ENCODE measurements at regions not wholly inside any gene's neighbourhood (a gene's known extent, or its start where the extent isn't known, plus 50 kb on each side); places are given as distances from the start of the nearest gene placed in this dataset.

DNA sequence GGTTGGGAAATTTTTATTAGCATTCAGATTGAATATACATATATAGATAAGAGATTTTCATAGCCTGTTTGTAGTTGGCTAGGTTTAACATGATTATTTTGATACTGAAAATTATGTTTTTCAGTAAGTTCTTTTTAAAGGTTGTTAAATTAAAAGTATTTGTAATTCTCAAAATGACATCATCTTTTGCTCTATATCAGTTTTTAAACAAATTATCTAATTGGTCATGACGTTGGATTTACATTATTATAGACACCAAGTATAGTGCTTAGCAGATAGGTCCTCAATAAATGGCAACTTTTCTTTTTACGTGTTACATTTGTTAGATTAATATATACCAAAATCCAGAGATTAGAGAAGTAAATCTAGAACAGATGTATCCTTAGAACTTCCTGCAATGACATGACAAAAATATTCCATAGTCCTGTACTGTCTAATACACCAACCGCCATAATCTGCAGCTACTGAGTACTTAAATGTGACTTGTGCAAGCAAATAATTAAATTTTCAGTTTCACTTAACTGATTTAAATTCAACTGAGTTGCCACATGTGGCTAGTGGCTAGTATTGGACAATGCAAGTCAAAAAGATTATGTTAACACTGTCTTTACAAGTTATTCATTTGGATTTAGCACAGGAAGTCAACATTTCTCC is 1613.1 kb upstream of the TENM3 start:
- FAIRE-seq: no peak

DNA sequence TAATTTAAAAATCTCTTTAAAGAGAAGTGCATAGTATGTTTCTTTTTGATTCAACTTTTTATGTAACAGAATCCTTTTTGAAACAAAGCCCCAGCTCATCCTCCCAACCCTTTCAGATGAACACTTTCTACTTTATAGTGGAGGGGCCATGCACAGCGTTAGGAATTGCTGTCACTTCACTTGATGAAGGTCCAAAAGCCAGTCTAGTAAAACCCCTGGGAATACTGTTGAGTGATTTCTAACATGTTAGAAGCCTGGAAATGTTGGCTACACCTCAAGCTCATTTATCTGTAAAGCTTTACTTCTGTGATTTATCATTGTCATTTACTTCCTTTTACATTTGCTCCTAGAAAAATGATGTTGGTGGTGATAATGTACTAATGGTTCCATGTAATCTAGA is 1608.9 kb upstream of the TENM3 start:
- no peak for FAIRE-seq

DNA sequence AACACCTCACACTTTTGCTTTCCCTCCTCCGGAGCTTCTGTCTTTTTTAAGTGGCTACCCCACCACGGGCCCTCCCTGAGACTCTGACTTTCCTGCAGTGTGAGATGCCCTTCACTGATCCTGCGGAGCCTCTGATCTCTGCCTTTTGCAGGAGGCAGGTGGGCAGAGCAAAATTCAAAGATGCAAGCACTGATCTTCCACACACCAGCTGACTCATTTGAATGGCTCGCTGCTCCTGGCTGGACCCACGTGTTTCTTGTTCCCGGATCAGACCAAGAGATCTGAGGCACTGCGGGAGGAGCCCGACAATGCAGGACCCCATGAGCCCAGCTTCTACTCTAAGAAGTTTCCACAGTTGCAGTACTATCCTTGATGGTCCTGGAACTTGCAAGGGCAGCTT is 1607.9 kb upstream of the TENM3 start:
- FAIRE-seq: no peak

DNA sequence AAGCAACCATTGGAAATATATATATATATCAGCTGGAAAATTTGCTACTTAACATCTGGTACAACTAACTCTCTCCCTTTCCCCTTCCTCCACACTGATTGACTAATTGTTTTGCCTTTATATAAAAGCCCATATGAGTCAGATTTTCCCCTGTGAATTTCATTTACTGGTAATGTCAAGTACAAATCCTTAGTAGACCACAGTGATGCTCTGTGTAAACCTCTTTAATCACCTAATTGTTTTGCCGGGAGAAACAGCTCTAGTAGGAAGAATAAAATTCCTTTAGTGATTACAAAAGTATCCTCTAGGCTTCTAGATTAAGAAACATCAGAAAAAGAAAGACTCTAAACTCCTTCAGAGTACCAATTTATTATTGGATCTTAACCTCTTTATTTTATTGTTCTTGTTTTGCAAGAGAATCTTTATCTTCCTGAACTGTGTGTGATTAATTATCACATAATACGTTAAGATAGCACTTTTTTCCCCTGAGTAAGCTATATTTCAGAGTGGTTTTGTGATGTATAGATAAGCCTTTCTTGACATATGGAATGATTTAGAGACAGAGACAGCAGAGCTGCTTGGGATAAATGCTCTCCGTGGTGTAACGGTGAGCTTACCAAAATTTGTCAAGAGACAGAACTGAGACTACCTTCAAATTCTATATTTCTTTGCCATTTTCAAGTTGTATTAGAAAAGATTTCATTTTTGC is 1606.4 kb upstream of the TENM3 start:
- FAIRE-seq: no peak

DNA sequence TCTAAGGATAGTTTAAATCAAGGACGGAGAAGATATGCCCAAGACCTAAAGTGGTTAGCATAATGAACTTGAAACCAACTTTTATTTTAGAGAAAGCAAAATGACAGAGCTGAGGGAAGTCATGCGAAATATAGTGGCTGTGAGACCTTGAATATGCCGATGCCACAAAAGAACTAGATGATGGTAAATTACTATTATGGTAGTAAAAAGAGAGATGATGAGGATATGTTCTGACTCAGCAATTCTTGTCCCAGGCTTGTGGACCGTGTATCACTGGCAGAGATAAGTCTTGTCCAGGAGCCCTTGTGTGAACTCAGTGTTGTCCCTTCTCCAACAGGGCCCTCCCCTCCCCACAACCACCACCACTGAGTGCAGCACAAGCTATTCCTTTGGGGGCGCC is 1605.6 kb upstream of the TENM3 start:
- no peak for FAIRE-seq

DNA sequence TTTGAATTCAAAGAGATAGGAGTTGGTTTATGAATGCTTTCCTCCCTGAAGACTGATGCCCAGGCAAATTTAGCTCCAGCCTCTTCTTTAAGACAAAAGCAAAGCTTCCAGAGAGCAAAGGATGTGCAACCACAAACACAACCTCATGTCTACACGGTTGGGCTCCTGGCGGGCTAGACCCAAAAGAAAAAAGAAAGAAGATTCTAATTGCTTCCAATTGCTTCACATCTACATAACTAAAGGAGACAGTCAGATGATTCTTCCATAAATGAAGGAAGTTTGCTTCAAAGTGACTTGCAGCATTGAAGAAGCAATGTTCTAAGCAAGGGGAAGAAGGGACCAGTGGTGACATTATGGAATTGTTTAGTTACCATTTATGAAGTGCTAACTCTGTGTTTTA is 1603.0 kb upstream of the TENM3 start:
- no peak for FAIRE-seq

DNA sequence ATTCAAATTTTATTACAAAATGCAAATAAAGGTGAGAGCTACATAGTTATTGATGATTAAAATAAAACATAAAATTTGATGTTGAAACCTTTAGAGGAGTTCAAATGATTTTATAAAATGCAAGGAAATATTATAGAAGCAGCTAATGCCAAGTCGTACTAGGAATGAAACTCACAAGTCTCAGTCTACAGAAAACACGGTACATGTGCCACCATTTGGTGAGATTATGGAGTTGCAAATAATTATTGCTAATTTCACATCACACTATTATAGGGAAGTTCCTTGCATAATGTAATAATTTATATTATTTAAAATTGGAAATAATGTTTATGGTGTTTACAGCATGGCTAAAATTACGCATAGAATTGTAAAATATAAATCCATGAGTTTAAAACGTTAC is 1601.7 kb upstream of the TENM3 start:
- no peak for FAIRE-seq

DNA sequence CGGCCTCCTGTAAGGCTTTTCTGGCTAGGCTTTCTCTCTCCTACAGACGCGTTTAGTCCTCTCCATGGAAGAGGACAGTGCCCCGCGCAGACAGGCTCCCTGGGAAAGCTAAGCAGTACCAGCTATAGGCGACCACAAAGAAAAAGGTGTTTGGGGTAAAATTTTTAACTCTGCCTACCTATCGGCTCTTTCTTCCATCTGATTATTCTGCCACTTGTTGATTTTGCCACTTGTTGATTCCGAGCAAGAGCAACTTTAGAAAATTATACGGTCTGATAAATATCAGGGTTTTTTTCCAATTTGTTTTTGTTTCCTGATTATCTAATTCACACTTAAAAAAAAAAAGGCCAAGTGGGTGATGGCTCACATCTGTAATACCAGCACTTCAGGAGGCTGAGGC is 1600.5 kb upstream of the TENM3 start:
- FAIRE-seq: no peak

DNA sequence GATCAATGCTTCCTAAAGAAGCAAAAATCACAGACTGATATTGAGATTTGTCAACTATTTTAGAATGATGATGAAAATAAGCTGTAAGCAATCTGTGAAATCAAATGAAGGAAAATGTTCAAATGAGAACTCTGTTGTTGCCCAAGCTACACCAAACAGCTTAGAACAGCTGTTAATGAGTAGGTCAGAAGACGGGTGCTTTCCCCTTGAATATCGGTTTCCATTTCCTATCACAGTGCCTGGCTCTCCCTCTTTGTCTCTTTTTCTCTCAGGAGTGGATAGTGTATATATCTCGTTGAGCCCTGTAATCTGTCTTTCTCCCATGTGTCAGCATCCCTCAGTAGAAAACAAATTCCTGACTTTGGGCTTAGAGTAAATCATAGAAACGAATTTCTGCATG is 1592.9 kb upstream of the TENM3 start:
- no peak for FAIRE-seq

DNA sequence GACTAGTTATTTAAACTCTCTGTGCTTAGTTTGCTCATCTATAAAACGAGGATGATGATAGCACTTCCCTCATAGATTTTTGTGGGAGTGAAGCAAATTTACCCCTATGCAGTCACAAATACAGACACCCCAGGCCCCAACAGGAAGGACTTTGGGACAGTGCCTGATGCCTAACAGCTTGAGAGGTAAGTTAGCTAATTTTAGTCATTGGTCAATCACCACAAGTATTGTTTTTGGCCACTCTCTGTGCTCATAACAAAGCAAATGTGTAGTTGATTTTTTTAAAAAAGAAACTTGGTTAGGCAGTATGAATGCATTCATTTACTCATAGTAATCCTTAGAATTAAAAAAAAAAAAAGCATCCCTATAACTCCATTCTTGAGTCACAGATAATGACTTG is 1590.7 kb upstream of the TENM3 start:
- no peak for FAIRE-seq

DNA sequence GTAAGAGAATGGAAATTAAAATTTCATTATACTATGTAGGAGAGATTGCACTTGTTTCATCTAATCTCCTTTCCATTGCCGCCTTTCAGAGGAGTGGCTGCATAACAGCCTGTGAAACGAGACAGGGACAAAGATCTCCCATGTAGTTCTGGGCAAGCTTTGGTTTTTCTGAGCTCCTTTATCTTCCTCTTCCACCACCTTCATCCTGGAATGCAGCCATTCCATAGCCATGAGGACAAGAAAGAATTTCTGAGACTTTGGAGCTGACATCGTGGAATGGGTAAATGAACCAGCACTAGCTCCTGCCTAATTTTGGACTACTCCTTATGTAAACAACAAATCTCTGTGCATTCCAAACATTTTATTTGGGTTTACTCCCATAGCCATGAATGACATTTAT is 1587.3 kb upstream of the TENM3 start:
- no peak for FAIRE-seq

DNA sequence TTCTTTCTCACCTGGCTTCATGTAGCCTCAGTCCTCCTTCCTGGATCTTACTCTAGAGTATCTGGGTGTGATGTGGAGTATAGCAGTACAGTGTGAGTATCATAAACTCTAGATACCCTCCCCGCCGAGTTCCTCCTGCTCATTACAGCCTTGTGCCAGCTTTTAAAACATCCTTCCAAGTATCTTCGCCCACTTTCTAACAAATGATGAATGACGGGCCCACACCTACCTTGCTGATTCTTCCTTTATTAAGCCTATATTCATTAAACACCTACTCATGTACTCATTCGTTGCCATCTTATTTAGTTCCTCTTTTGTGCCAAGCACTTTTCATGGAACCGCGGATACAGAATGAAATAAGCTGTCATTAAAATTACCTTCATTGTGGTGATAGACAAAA is 1585.3 kb upstream of the TENM3 start:
- FAIRE-seq: no peak

DNA sequence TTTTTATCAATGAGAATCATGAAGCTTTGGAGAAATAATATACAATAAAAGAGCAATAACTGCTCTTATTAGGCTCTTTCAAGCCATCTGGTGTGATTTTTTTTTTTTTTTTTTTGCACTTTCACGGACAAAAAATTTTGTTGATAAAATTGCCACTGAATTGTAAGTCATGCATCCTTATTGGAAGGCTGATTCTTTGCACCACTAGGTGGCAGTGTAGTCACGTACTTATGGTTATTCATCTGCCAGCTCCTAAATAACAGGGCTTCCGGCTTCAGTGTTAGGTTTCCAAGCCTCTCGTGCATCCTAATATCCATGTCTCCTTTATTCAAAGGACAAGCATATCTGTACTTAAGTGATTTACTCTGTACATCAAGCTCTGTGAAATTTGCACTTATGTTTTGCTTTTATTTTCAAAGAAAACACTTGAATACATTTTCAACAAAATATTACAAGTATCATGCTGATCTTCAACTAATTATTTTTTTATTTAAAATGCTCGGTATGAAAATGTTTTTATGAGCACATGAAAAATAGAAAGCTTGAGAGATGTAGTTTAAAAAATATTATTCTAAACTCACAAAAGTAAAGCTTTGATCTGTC is 1578.3 kb upstream of the TENM3 start:
- FAIRE-seq: peak; percentile 43

DNA sequence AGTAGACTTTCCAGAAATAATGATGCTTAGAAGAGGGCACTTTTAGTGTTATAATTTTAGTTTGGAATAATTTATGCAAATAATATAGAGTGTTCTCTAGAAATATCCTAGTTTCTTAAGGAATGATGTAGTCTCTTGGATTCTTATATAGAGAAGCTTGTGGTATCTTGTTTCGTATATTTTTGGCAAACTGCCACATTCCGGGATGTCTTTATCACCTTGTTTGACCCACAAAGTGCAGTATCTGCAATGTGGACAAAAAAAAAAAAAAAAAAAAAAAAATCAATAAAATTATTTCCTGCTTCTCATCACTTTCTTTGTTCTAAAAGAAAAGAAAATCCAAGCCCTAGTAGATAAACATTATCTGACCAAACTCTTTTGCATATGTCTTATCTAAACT is 1577.7 kb upstream of the TENM3 start:
- FAIRE-seq: no peak

DNA sequence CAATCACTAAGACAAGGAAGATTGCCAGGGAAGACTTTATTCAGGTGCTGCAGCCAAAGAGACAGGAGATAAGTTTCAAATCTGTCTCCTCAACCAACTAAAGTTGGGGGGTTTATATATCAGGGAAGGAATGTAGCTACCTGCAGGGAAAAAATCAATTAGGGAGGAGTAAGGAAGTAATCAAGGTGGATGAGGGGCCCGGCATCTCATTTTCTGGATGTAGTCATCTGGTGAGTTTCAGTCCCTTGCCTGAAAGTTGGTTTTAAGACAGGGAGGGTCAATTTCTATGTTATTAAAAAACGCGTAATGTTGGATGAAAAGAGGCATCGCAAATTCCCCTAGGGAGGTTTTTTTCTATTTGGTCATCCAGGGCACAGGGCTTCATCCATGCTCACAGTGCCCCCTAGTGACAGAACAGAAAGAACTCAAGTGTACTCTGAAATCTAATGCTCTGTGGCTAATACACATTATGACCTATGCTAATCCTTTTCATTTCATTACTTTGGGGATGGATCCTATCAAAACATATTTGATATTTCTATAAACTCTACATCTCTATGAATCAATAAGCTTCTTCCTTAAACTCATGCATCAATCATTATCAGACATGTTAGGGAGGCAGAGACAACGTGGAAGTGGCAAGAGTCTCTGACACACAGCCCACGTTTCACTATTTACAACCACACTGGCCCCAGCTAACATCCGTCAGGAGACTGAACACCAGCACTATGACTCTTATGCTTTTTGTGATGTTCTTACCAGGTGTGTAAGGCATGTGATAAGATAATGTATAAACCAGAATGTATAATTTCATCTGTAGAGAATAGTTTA is 1577.0 kb upstream of the TENM3 start:
- FAIRE-seq: no peak

DNA sequence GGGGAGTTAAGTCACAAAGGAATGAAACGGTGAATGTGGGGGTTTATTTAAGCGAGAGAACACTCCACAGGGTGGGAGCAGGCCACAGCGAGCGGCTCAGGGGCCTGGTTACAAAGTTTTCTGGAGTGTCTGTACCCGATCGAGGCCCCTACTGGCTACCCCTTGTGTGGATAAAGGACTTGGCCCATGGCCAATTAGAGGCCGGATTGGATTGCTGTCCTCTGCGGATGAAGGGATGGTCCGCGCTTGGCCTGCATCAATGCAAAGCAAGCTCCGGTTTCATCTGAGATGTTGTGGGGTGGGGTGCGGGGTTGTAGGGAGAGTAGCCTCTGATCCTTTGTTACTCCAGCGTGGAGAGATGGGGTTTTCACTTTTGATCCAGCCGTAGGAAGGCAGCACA is 1574.5 kb upstream of the TENM3 start:
- FAIRE-seq: no peak

DNA sequence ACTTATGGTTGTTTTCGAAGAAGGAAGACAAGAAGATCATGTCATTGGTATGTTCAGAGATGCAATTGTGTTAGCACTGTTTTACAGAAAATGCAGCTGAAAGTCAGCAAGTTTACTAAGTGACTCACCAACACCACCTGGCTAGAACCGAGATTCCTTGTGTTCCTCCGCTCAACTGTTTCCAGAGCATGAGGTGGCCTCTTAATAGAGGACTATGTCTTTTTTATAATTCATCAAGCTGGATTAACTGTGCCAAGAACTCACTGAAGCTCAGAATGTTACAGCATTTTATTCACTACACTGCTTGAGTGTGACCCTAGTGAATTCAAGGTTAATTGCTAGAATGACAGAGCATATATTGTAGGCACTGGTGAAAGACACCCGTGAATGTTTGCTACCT is 1573.5 kb upstream of the TENM3 start:
- no peak for FAIRE-seq

DNA sequence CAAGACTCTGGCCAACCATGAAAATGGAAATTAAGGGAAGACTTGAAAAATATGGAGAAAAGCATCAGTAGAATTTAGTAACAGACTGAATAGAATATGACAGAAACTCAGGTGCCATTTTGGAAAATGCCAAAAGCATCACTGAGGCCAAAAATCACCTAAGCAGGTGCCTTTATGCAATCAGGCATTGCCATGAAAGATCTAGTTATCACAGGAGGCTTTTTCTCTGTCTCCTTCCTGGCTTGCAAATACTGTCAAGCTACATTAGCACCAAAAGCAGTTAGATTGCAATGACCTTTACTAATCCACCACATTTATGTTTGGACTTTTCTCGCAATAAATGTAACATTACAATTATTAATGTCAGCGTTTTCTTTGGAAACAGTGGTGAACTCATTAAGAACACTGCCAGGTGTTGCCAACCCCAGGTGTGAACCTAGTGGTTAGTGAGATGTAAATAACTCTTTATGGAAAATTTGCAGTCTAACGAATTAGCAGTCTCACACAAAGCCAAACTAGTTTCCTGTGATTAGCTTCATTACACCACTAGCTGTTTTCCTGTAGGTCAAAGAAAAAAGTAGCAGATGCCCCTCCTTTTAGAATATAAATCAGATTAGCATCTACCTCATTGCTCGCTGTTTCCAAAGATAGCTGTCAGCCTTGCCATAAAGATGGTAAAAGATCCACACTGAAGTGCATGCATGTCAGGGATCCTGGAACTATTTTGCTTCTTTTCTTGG is 1568.4 kb upstream of the TENM3 start:
- no peak for FAIRE-seq

DNA sequence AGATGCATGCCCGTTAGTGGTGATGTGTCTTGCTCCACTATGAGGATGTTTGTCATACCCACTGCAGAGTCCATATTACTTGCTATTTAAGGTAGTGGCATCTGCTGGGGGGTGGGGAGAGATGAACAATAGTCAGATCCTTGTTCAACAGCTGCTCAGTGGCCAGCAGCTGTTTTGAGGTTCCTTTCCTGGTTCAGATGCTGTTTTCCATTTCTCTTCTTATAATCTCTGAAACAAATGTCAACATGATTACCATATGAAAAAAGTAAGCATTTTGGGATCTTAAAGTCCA is 1567.9 kb upstream of the TENM3 start:
- no peak for FAIRE-seq

DNA sequence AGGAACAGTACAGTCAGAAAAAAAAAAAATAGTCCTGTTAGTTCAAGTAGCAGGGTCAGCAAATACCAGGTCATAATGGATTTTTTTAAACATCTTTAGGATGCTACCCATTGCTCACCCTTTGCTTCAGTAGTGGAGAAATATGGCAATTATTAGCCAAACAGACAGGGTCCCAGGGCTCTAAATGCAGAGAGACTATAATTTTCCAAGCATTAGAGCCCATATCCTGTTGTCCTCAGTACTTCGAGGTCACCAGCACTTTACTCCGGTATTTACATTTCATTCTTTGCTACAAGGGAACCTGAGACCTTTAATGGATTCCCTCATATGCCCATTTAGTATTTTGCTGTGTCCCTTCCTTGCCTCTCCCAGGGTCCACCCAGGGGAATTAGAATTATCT is 1562.9 kb upstream of the TENM3 start:
- no peak for FAIRE-seq

DNA sequence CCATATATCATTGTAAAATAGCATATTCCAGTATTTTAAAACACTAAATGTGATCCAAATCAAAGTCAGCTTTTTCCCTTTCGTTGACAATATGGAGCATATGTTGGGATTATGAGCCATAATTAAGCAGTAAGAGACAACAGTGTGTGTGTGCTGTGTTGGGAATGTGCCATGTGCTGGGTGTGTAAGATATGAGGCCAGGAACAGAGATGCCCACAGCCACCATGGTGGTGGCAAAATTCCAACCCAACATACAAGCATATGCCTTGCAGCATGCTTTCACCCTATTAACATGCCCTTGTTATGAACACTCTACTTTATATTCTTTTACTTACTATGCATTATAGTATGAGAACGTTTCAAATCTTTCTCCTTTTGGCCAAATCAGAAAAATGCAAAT is 1560.4 kb upstream of the TENM3 start:
- no peak for FAIRE-seq

DNA sequence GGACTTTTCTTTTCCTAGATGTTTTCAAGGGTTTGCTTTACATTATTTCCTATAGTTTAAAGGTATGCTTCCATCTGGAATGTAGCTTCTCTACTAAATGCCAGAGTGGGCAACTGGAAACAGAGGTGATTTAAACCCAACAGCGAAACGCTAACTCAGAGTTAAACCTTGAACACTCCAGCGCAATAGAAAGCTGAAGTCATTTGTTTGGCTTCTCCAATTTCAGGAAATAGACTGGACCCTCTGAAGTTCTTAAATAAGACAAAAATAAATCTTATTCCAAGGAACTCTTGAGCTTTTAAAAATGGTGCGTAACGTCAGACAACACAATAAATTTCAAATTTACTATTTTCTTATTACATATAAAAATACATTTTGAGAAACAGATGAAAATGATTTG is 1560.0 kb upstream of the TENM3 start:
- no peak for FAIRE-seq

DNA sequence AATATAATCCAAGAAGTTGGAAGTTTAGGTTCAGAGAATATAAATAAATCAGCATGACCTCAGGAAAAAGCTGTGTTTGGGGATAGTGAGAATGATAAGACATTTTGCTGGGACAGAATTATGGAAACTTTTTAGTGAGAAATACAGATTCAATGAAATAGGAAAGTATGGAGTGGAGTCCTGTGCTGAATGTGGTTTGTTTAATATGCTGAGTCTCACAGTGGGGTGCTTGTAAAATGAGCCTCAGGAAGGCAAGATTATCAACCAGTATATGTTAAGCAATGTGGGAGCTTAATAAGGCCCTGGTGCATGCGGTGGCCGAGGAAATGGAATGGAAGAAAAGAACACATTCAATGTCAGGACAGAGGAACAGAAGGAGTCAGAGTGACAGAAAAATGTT is 1554.7 kb upstream of the TENM3 start:
- no peak for FAIRE-seq
